ENCODE measurements at regions not wholly inside any gene's neighbourhood (a gene's known extent, or its start where the extent isn't known, plus 50 kb on each side); places are given as distances from the start of the nearest gene placed in this dataset.

- no peak for TF ChIP-seq CTCF (IDR thresholded peaks at IDR 0.05; ENCODE audit: extremely low read depth, low read depth, low read length)
- Histone ChIP-seq H3K27me3 (ENCODE audit: insufficient read depth, low read length) (no peaks in the 10 kb centered on the region), H3K9me3 (ENCODE audit: low read depth, low read length) (no peaks in the 10 kb centered on the region), H3K27ac (ENCODE audit: low read depth, low read length) (no peak overlapping the region), H2AFZ (ENCODE audit: low read length) (no peak overlapping the region), H3K36me3 (ENCODE audit: insufficient read depth, low read length) (no peaks in the 10 kb centered on the region), H4K20me1 (ENCODE audit: insufficient read depth, low read length) (no peaks in the 10 kb centered on the region), H3K79me2 (ENCODE audit: insufficient read depth, low read length) (no peaks in the 10 kb centered on the region), H3K4me3 (ENCODE audit: insufficient read depth, low read length) (no peak overlapping the region), H3K4me1 (ENCODE audit: insufficient read depth, low read length) (no peaks in the 10 kb centered on the region), H3K4me2 (ENCODE audit: insufficient read depth, low read length) (no peak overlapping the region)
- DNase-seq (ENCODE audit: insufficient read length, low spot score, missing footprints), result no peak
These were observed 181.4 kb upstream of the SMIM30 start for GRCh38 chr7:113299748-113300147.

GRCh38 chr7:113298501-113298900, 180.1 kb upstream of the SMIM30 start:
- no peak for TF ChIP-seq CTCF (IDR thresholded peaks at IDR 0.05; ENCODE audit: extremely low read depth, low read depth, low read length)
- Histone ChIP-seq H3K36me3 (ENCODE audit: insufficient read depth, low read length) (no peaks in the 10 kb centered on the region), H3K79me2 (ENCODE audit: insufficient read depth, low read length) (no peaks in the 10 kb centered on the region), H4K20me1 (ENCODE audit: insufficient read depth, low read length) (no peaks in the 10 kb centered on the region), H3K27me3 (ENCODE audit: insufficient read depth, low read length) (no peaks in the 10 kb centered on the region), H3K4me2 (ENCODE audit: insufficient read depth, low read length) (no peak overlapping the region), H3K27ac (ENCODE audit: low read depth, low read length) (no peak overlapping the region), H3K4me3 (ENCODE audit: insufficient read depth, low read length) (no peak overlapping the region), H2AFZ (ENCODE audit: low read length) (no peak overlapping the region), H3K4me1 (ENCODE audit: insufficient read depth, low read length) (no peaks in the 10 kb centered on the region), H3K9me3 (ENCODE audit: low read depth, low read length) (no peaks in the 10 kb centered on the region)
- DNase-seq (ENCODE audit: insufficient read length, low spot score, missing footprints), result no peak

- Histone ChIP-seq H4K20me1 (ENCODE audit: insufficient read depth, low read length) (no peaks in the 10 kb centered on the region), H3K36me3 (ENCODE audit: insufficient read depth, low read length) (no peaks in the 10 kb centered on the region), H3K4me1 (ENCODE audit: insufficient read depth, low read length) (no peaks in the 10 kb centered on the region), H3K4me3 (ENCODE audit: insufficient read depth, low read length) (no peak overlapping the region), H2AFZ (ENCODE audit: low read length) (no peak overlapping the region), H3K79me2 (ENCODE audit: insufficient read depth, low read length) (no peaks in the 10 kb centered on the region), H3K4me2 (ENCODE audit: insufficient read depth, low read length) (no peak overlapping the region), H3K9me3 (ENCODE audit: low read depth, low read length) (no peaks in the 10 kb centered on the region), H3K27ac (ENCODE audit: low read depth, low read length) (no peak overlapping the region), H3K27me3 (ENCODE audit: insufficient read depth, low read length) (no peaks in the 10 kb centered on the region)
- DNase-seq (ENCODE audit: insufficient read length, low spot score, missing footprints), result no peak
- no peak for TF ChIP-seq CTCF (IDR thresholded peaks at IDR 0.05; ENCODE audit: extremely low read depth, low read depth, low read length)
These were observed 176.4 kb upstream of the SMIM30 start for GRCh38 chr7:113294750-113295149.

DNA sequence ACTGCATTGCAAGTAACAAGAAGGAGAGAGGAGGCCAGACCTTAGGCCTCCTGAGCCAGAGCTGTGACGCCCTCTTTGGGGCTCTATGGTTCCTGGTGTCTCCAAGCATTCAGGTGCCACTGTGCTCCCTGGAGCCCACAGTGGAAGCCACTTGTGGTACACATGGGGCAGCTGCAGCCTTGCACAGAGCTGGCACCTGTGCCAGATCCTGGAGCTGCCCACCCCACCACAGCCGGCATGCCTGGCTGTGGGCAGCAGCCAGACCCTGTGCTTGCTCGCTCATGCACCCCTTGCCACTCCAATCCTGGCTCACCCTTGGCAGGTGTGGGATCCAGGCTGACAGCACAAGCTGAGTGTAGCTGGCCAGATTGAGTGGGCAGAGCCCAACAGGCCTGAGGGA, 173.8 kb upstream of the SMIM30 start:
- TF ChIP-seq CTCF (IDR thresholded peaks at IDR 0.05; ENCODE audit: extremely low read depth, low read depth, low read length), result no peak
- H4K20me1 ChIP-seq (ENCODE audit: insufficient read depth, low read length), result no peaks in the 10 kb centered on the region
- no peak overlapping the region for H3K4me2 ChIP-seq (ENCODE audit: insufficient read depth, low read length)
- H3K27me3 ChIP-seq (ENCODE audit: insufficient read depth, low read length), result no peaks in the 10 kb centered on the region
- H3K79me2 ChIP-seq (ENCODE audit: insufficient read depth, low read length), result no peaks in the 10 kb centered on the region
- H3K4me3 ChIP-seq (ENCODE audit: insufficient read depth, low read length), result no peak overlapping the region
- no peak for DNase-seq (ENCODE audit: insufficient read length, low spot score, missing footprints)
- no peak overlapping the region for H3K27ac ChIP-seq (ENCODE audit: low read depth, low read length)
- no peaks in the 10 kb centered on the region for H3K4me1 ChIP-seq (ENCODE audit: insufficient read depth, low read length)
- H2AFZ ChIP-seq (ENCODE audit: low read length), result no peak overlapping the region
- no peaks in the 10 kb centered on the region for H3K9me3 ChIP-seq (ENCODE audit: low read depth, low read length)
- no peaks in the 10 kb centered on the region for H3K36me3 ChIP-seq (ENCODE audit: insufficient read depth, low read length)
